BJ (cell line): ENCODE measurements at regions not wholly inside any gene's neighbourhood (a gene's known extent, or its start where the extent isn't known, plus 50 kb on each side); places are given as distances from the start of the nearest gene placed in this dataset.

Experiments
- CTCF ChIA-PET: fragments of 350-600 bp; formaldehyde crosslinking; extraction: SDS; loops from one replicate; lab custom pipeline; 2021; ENCODE audit warnings: antibody characterized with exemption, inconsistent platforms; lab: Yijun Ruan, JAX
- POLR2A ChIA-PET: fragments of 300-600 bp; sonication (Branson Sonifier 250); formaldehyde crosslinking; extraction: SDS; loops from one replicate; lab custom pipeline; 2021; ENCODE audit warnings: antibody characterized with exemption; lab: Charles Lee
- DNase-seq: peaks from one replicate; pipeline ENCODE4 v3.0.0-alpha.2; 2011; ENCODE audit warnings: low read depth
- H3K27me3 ChIP-seq: 2 replicates; pipeline ENCODE4 v1.6.0; 2011; ENCODE audit warnings: low read length; ENCODE audit not compliant: control insufficient read depth, insufficient read depth
- H3K36me3 ChIP-seq: 2 replicates; pipeline ENCODE4 v1.5.1; 2011; ENCODE audit warnings: low read length; ENCODE audit not compliant: control insufficient read depth, insufficient read depth
- H3K4me3 ChIP-seq: 2 replicates; pipeline ENCODE4 v1.5.1; 2011; ENCODE audit warnings: low read depth, mild to moderate bottlenecking, control low read depth, low read length
- TF ChIP-seq, protein P1 (sequence below): IDR thresholded peaks from 2 replicates; pipeline ENCODE4 v1.5.1; 2011; ENCODE audit warnings: low read depth, mild to moderate bottlenecking, control low read depth, inconsistent platforms, low read length, moderate library complexity; ENCODE audit not compliant: insufficient read depth

DNA sequence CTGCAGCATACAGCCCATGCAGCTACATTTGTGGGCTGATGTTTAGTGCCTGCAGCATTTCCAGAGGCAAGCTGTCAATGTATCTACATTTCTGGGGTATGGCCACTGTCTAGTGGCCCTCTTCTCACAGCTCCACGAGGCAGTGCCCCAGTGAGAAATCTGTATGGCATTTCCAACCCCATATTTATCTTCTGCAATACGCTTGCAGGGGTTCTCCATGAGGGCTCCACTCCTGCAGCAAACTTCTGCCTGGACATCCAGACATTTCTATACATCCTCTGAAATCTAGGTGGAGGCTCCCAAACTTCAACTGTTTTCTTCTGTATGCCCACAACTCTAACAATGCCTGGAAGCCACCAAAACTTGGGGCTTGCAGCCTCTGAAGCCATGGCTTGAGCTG is 502.3 kb downstream of the C6orf118 start:
- Histone ChIP-seq H3K4me3 (no peak overlapping the region), H3K36me3 (no peaks in the 10 kb centered on the region), H3K27me3 (no peaks in the 10 kb centered on the region)
- CTCF ChIA-PET = no interaction called here
- POLR2A ChIA-PET = no interaction called here
- TF ChIP-seq, protein P1, sequence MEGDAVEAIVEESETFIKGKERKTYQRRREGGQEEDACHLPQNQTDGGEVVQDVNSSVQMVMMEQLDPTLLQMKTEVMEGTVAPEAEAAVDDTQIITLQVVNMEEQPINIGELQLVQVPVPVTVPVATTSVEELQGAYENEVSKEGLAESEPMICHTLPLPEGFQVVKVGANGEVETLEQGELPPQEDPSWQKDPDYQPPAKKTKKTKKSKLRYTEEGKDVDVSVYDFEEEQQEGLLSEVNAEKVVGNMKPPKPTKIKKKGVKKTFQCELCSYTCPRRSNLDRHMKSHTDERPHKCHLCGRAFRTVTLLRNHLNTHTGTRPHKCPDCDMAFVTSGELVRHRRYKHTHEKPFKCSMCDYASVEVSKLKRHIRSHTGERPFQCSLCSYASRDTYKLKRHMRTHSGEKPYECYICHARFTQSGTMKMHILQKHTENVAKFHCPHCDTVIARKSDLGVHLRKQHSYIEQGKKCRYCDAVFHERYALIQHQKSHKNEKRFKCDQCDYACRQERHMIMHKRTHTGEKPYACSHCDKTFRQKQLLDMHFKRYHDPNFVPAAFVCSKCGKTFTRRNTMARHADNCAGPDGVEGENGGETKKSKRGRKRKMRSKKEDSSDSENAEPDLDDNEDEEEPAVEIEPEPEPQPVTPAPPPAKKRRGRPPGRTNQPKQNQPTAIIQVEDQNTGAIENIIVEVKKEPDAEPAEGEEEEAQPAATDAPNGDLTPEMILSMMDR = no peak
- no peak for DNase-seq

GRCh38 chr6:164795056-164795815 is 514.2 kb downstream of the C6orf118 start:
- TF ChIP-seq, protein P1 = no peak
- CTCF ChIA-PET = interaction anchor here (0.6 kb wide), 2 partner anchors 119 to 581 kb away, joined by 3 to 4 read pairs; no protein-coding TSS in a partner anchor
- POLR2A ChIA-PET = no interaction called here
- no peak overlapping the region for H3K4me3 ChIP-seq
- no peaks in the 10 kb centered on the region for H3K36me3 ChIP-seq
- H3K27me3 ChIP-seq = no peaks in the 10 kb centered on the region
- DNase-seq = no peak

DNA sequence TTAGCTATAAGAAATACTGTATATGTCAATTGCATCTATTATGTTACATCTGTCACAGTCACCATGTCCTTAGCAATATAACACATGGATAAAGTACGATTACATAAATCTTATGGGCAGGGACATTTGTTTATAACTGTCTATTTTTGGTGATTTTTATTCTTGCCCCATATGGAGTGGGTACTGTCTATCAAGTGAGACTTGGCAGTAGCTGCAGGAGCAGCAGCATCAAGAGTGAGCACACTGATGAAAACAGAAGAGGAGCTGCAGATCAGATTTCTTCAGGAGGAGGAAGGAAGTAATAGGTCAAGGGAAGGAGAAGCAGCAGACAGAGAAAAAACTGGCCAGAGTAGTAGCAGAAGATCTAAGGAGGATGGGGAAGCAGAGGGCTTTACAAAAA is 516.7 kb downstream of the C6orf118 start:
- H3K4me3 ChIP-seq = no peak overlapping the region
- no peaks in the 10 kb centered on the region for H3K36me3 ChIP-seq
- CTCF ChIA-PET = no interaction called here
- no peak for DNase-seq
- POLR2A ChIA-PET = no interaction called here
- no peaks in the 10 kb centered on the region for H3K27me3 ChIP-seq
- TF ChIP-seq, protein P1 = no peak

DNA sequence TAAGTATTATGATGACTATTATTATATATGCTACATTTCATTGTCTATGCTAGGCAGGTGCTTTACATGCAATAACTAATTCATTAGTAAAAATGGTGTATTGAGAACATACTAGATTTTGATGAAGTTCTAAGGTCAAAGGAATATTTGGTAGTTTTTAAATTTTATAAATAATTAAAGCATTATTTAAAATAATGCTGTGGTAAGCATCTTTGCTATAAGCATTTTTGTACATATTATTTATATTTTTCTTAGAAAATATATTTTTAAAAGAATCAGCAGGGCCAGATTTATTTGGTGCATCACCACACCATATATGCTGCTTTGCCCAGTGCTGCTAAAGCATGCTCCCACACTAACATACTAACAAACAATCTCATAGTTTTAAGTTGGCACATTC is 517.9 kb downstream of the C6orf118 start:
- ChIA-PET CTCF (no interaction called here), POLR2A (no interaction called here)
- DNase-seq = no peak
- H3K4me3 ChIP-seq = no peak overlapping the region
- H3K27me3 ChIP-seq = no peaks in the 10 kb centered on the region
- no peaks in the 10 kb centered on the region for H3K36me3 ChIP-seq
- TF ChIP-seq, protein P1 = no peak

DNA sequence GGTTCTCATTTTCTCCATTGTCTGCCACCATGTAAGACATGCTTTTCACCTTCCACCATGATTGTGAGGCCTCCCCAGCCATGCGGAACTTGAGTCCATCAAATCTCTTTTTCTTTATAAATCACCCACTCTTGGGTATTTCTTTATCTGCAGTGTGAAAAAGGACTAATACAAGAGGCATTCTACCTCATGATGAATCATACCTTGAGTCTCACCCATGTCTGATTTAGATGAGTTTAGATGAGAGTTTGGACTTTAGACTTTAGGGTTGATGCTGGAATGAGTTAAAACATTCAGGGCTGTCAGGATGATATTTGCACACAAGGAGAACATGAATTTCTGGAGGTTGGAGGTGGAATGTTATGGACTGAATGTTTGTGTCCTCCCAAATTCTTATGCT is 545.6 kb downstream of the C6orf118 start:
- Histone ChIP-seq H3K27me3 (no peaks in the 10 kb centered on the region), H3K4me3 (no peak overlapping the region), H3K36me3 (no peaks in the 10 kb centered on the region)
- no peak for DNase-seq
- TF ChIP-seq, protein P1 = no peak
- ChIA-PET POLR2A (no interaction called here), CTCF (no interaction called here)
